Activated CD4-positive, CD25-positive, alpha-beta regulatory T cell (primary cell): ENCODE measurements at regions not wholly inside any gene's neighbourhood (a gene's known extent, or its start where the extent isn't known, plus 50 kb on each side); places are given as distances from the start of the nearest gene placed in this dataset.
"Not testable (repeated sequence)": the region's sequence is repeated elsewhere in the genome, so short reads cannot be mapped to it uniquely, and the experiment has no call there.

Experiments
- DNase-seq, 4 experiments: peaks; one replicate each; lab custom pipeline; 2025; lab: John Stamatoyannopoulos, UW

GRCh38 chr2:89305623-89306022 is 614.1 kb downstream of the RPIA start:
- not testable (repeated sequence) for DNase-seq

GRCh38 chr2:89306869-89307637 is 615.6 kb downstream of the RPIA start:
- DNase-seq = not testable (repeated sequence)

DNA sequence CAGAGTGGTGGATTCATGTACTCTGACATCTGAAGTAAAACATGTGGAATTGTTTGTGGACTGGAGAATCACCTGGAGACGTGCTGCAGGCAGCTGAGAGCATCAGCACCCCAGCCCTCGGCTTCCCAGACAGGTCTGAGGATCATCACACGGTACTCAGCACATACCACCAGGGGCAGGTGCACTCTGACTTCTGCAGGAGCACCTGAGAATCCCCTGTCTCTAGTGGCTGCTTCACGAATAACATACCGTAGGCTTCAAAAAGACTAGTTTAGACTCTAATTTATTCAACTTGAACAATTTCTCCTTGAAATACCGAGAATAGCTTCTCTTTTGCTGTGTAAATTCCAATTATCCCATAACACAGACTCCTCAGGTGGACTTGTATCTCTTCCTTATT is 627.5 kb downstream of the RPIA start:
- not testable (repeated sequence) for DNase-seq

DNA sequence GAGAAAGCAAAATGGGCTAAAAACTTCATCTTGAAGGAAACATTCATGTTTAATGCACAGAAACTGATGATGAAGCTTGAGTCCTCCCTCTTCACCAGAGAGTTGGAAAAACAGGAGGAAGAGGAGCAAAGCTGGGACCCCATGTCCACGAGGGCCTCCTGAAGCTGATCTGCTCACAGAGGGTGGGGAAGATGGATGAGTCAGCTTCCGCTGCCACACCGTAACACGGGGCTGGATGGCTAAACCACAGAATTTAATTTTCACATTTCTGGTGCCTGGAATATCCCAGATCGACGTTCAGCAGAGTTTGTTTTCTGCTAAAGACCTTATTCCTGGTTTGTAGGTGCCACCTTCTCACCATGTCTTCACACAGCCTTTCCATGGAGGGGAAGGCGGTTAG is 634.4 kb downstream of the RPIA start:
- not testable (repeated sequence) for DNase-seq

DNA sequence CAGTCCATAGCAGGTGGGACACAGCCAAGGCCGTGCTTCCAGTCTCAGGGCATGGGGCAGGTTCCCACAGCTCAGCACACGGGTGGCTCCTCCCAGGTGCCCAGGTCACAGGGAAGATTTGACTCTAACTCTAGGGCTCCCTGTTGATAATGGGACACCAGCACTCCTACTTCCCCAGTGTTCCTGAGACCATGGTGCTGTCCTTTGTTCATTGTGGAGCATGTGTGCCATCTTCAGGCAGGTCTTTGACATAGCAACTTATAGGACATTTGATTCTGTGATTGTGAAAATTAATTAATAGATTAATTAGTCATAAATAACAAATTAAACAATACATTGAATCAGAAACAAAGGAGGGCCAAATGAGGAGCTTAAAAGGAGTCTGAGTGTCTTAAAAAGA is 635.0 kb downstream of the RPIA start:
- not testable (repeated sequence) for DNase-seq

GRCh38 chr2:89328790-89329189 is 637.3 kb downstream of the RPIA start:
- DNase-seq = not testable (repeated sequence)
